HCT116 (cell line): ENCODE measurements at regions not wholly inside any gene's neighbourhood (a gene's known extent, or its start where the extent isn't known, plus 50 kb on each side); places are given as distances from the start of the nearest gene placed in this dataset.

Experiments
- ATAC-seq: fragments of 200-7000 bp; cut with Tn5 transposase; 2 replicates; pipeline ENCODE4 v1.9.1; 2020; ENCODE audit warnings: mild to moderate bottlenecking, moderate library complexity
- BruUV-seq: library from RNA; stranded (reverse); fragments of 400-500 nt; replicated peaks from 2 replicates; lab custom pipeline; 2021; lab: Mats Ljungman, UMichigan
- CTCF ChIA-PET: fragments of 300-600 bp; sonication (Branson Sonifier 250); formaldehyde crosslinking; loops from one replicate; lab custom pipeline; 2021; ENCODE audit warnings: antibody characterized with exemption; lab: Charles Lee
- POLR2A ChIA-PET: fragments of 300-600, 350-600 bp; sonication (Branson Sonifier 250); formaldehyde crosslinking; loops from one replicate; lab custom pipeline; 2021; ENCODE audit warnings: antibody characterized with exemption; lab: Charles Lee
- RAD21 ChIA-PET, 2 experiments: fragments of 300-600 bp; sonication (Branson Sonifier 250); formaldehyde crosslinking; loops; one replicate each; lab custom pipeline; 2023; ENCODE audit warnings: low total read pairs in 2 of 2; ENCODE audit not compliant: uncharacterized antibody in 2 of 2, unreplicated experiment in 2 of 2, low non-redundant PET in 1 of 2; lab: Charles Lee
- DNase-seq: peaks from one replicate; pipeline ENCODE4 v3.0.0-alpha.2; 2010; ENCODE audit warnings: low read depth, low spot score
- H2AFZ ChIP-seq: fragments of 200-600 bp; shearing (Covaris generic), sonication (generic); 2 replicates; pipeline ENCODE4 v1.6.1; 2017; ENCODE audit warnings: low read depth, mixed run types, mixed read lengths, antibody characterized with exemption, low read length; ENCODE audit not compliant: poor library complexity, severe bottlenecking
- H3K27ac ChIP-seq: 2 replicates; pipeline ENCODE4 v1.5.1; 2012; ENCODE audit warnings: low read depth, low read length
- H3K27me3 ChIP-seq: fragments of 200-600 bp; sonication (generic); 2 replicates; pipeline ENCODE4 v1.6.1; 2016; ENCODE audit warnings: mixed run types, low read length, mixed read lengths; ENCODE audit not compliant: insufficient read depth
- H3K36me3 ChIP-seq, 2 experiments: fragments of 200-500 bp in 1 of 2; fragments of 200-600 bp in 1 of 2; sonication (Bioruptor generic) in 1 of 2; sonication (generic) in 1 of 2; 2 replicates each; pipeline versions ENCODE4 v1.5.1 to v1.6.1; 2014 to 2016; ENCODE audit warnings: low read length in 2 of 2, inconsistent platforms in 1 of 2, mixed read lengths in 1 of 2, mixed run types in 1 of 2; ENCODE audit not compliant: insufficient read depth in 2 of 2, control insufficient read depth in 1 of 2
- H3K4me1 ChIP-seq, 2 experiments: fragments of 200-600 bp in 1 of 2; sonication (generic) in 1 of 2; 2 replicates each; pipeline versions ENCODE4 v1.5.1 to v1.6.1; 2012 to 2017; ENCODE audit warnings: low read length in 2 of 2, inconsistent platforms in 1 of 2, mild to moderate bottlenecking in 1 of 2, mixed read lengths in 1 of 2, mixed run types in 1 of 2, moderate library complexity in 1 of 2; ENCODE audit not compliant: insufficient read depth in 2 of 2, control insufficient read depth in 1 of 2
- H3K4me2 ChIP-seq: fragments of 200-600 bp; sonication (generic); 2 replicates; pipeline ENCODE4 v1.6.1; 2017; ENCODE audit warnings: mixed run types, low read length, mixed read lengths
- H3K4me3 ChIP-seq, 2 experiments: fragments of 200-600 bp in 1 of 2; sonication (generic) in 1 of 2; replicated peaks in 1 of 2; 2 replicates each; pipeline ENCODE4 v1.5.1; 2011 to 2016; ENCODE audit warnings: low read length in 2 of 2, control low read depth in 1 of 2, low read depth in 1 of 2, mild to moderate bottlenecking in 1 of 2, mixed read lengths in 1 of 2, mixed run types in 1 of 2
- H3K79me2 ChIP-seq: fragments of 200-600 bp; sonication (generic); 2 replicates; pipeline ENCODE4 v1.6.1; 2017; ENCODE audit warnings: mild to moderate bottlenecking, mixed run types, low read length, moderate library complexity, mixed read lengths; ENCODE audit not compliant: insufficient read depth
- H3K9ac ChIP-seq: fragments of 200-600 bp; sonication (generic); 2 replicates; pipeline ENCODE4 v1.6.1; 2016; ENCODE audit warnings: low read length, mixed read lengths
- H3K9me2 ChIP-seq: fragments of 200-600 bp; sonication (generic), shearing (Covaris generic); 2 replicates; pipeline ENCODE4 v1.6.1; 2017; ENCODE audit warnings: mixed run types, mild to moderate bottlenecking, moderate library complexity; ENCODE audit not compliant: insufficient read depth
- H3K9me3 ChIP-seq, 2 experiments: fragments of 200-500 bp in 1 of 2; fragments of 200-600 bp in 1 of 2; sonication (Bioruptor generic) in 1 of 2; sonication (generic) in 1 of 2; 2 replicates each; pipeline ENCODE4 v1.6.1; 2014 to 2017; ENCODE audit warnings: low read length in 2 of 2, mixed read lengths in 2 of 2, inconsistent platforms in 1 of 2, low read depth in 1 of 2, mild to moderate bottlenecking in 1 of 2, mixed run types in 1 of 2, moderate library complexity in 1 of 2; ENCODE audit not compliant: control insufficient read depth in 1 of 2, insufficient read depth in 1 of 2
- H4K20me1 ChIP-seq: fragments of 200-600 bp; sonication (generic), shearing (Covaris generic); 2 replicates; pipeline ENCODE4 v1.6.1; 2017; ENCODE audit warnings: mixed run types, mild to moderate bottlenecking, moderate library complexity; ENCODE audit not compliant: insufficient read depth
- CBX3 ChIP-seq: IDR thresholded peaks from 2 replicates; pipeline ENCODE4 v1.6.1; 2012; ENCODE audit warnings: low read depth
- CEBPB ChIP-seq: IDR thresholded peaks from 2 replicates; pipeline ENCODE4 v1.6.1; 2012; ENCODE audit warnings: low read depth
- CTCF ChIP-seq, 3 experiments: fragments of 200-600 bp in 1 of 3; sonication (generic) in 1 of 3; IDR thresholded peaks in 2 of 3; conservative IDR thresholded peaks in 1 of 3; 2 replicates each; pipeline ENCODE4 v1.5.1; 2012 to 2017; ENCODE audit warnings: low read depth in 2 of 3, low read length in 2 of 3, antibody characterized with exemption in 1 of 3, borderline replicate concordance in 1 of 3, control low read depth in 1 of 3, mild to moderate bottlenecking in 1 of 3, mixed read lengths in 1 of 3, mixed run types in 1 of 3, moderate library complexity in 1 of 3; ENCODE audit not compliant: insufficient read depth in 1 of 3
- ELF1 ChIP-seq: IDR thresholded peaks from 2 replicates; pipeline ENCODE4 v1.6.1; 2012; ENCODE audit warnings: low read depth, borderline replicate concordance
- EZH2 ChIP-seq: fragments of 200-600 bp; sonication (generic); IDR thresholded peaks from 2 replicates; pipeline ENCODE4 v1.6.1; 2017; ENCODE audit warnings: antibody characterized with exemption, mixed run types
- FOSL1 ChIP-seq: IDR thresholded peaks from 2 replicates; pipeline ENCODE4 v1.6.1; 2012; ENCODE audit warnings: low read depth
- POLR2A ChIP-seq: IDR thresholded peaks from 2 replicates; pipeline ENCODE4 v1.7.0; 2011; ENCODE audit warnings: borderline replicate concordance; ENCODE audit not compliant: insufficient read depth, insufficient read length; ENCODE audit errors: extremely low read depth
- RAD21 ChIP-seq: IDR thresholded peaks from 2 replicates; pipeline ENCODE4 v1.6.1; 2012; ENCODE audit warnings: low read depth, mild to moderate bottlenecking
- SIN3A ChIP-seq: IDR thresholded peaks from 2 replicates; pipeline ENCODE4 v1.6.1; 2012; ENCODE audit warnings: low read depth
- SP1 ChIP-seq: IDR thresholded peaks from 2 replicates; pipeline ENCODE4 v1.6.1; 2012; ENCODE audit warnings: low read depth
- SRF ChIP-seq: IDR thresholded peaks from 2 replicates; pipeline ENCODE4 v1.6.1; 2012; ENCODE audit warnings: low read depth
- ZFX ChIP-seq: fragments of 450-650 bp; IDR thresholded peaks from 2 replicates; pipeline ENCODE4 v1.6.1; 2017
- intact Hi-C: fragments of 100-400 bp; cut with micrococcal nuclease; formaldehyde crosslinking; loops from 2 replicates; pipeline ENCODE4 v1.10.0; 2022
- TF ChIP-seq, protein P1 (sequence below): IDR thresholded peaks from 2 replicates; pipeline ENCODE4 v1.6.1; 2012; ENCODE audit warnings: low read depth

- Histone ChIP-seq H3K36me3 (no peaks in the 10 kb centered on the region), H3K4me2 (no peak overlapping the region), H3K27me3 (no peaks in the 10 kb centered on the region), H3K79me2 (no peaks in the 10 kb centered on the region), H3K4me1 (no peaks in the 10 kb centered on the region), H3K4me3 (no peak overlapping the region), H4K20me1 (no peaks in the 10 kb centered on the region), H2AFZ (no peak overlapping the region), H3K9ac (no peak overlapping the region), H3K9me3 (no peaks in the 10 kb centered on the region), H3K9me2 (no peaks in the 10 kb centered on the region), H3K27ac (no peak overlapping the region)
- BruUV-seq: no TSS peak
- RAD21 ChIA-PET: no interaction called here
- POLR2A ChIA-PET: no interaction called here
- ATAC-seq (no peak), DNase-seq (no peak)
- CTCF ChIA-PET: no interaction called here
- intact Hi-C loops: no loop called here
- no peak for TF ChIP-seq CEBPB
- TF ChIP-seq CBX3: no peak
- TF ChIP-seq, protein P1, sequence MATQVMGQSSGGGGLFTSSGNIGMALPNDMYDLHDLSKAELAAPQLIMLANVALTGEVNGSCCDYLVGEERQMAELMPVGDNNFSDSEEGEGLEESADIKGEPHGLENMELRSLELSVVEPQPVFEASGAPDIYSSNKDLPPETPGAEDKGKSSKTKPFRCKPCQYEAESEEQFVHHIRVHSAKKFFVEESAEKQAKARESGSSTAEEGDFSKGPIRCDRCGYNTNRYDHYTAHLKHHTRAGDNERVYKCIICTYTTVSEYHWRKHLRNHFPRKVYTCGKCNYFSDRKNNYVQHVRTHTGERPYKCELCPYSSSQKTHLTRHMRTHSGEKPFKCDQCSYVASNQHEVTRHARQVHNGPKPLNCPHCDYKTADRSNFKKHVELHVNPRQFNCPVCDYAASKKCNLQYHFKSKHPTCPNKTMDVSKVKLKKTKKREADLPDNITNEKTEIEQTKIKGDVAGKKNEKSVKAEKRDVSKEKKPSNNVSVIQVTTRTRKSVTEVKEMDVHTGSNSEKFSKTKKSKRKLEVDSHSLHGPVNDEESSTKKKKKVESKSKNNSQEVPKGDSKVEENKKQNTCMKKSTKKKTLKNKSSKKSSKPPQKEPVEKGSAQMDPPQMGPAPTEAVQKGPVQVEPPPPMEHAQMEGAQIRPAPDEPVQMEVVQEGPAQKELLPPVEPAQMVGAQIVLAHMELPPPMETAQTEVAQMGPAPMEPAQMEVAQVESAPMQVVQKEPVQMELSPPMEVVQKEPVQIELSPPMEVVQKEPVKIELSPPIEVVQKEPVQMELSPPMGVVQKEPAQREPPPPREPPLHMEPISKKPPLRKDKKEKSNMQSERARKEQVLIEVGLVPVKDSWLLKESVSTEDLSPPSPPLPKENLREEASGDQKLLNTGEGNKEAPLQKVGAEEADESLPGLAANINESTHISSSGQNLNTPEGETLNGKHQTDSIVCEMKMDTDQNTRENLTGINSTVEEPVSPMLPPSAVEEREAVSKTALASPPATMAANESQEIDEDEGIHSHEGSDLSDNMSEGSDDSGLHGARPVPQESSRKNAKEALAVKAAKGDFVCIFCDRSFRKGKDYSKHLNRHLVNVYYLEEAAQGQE: no peak
Measured at GRCh38 chr3:81886081-81886480, 124.6 kb upstream of the GBE1 start.

DNA sequence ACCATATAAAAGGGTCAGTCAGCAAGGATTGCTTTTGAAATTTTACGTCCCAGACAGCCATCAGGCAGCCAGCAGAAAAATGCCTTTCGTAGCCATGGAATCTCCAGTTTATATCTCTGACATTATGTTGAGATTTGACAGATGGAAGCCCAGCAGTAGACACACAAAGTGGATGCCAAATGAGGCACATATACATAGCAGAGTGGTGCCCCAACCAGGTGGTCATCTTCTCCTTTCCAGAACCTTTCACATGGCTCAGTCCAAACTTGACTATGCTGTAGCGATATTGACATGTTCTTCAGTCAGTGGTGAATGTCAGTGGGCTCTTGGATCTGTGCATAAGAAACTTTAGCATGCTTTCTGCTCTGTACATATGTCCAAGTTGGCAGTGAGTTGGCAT lies 123.3 kb upstream of the GBE1 start:
- ChIA-PET CTCF (no interaction called here), POLR2A (no interaction called here)
- no peak overlapping the region for H2AFZ ChIP-seq
- TF ChIP-seq SIN3A (no peak), ZFX (no peak), ELF1 (no peak), EZH2 (no peak), RAD21 (no peak), CEBPB (no peak), SRF (no peak), CTCF (IDR thresholded peaks at IDR 0.05 in 2 of 3, conservative IDR thresholded peaks at IDR 0.05 in 1 of 3; ENCODE audit: borderline replicate concordance in 1 of 3, insufficient read depth in 1 of 3, low read depth in 2 of 3, low read length in 2 of 3) (no peak), POLR2A (no peak), FOSL1 (no peak), SP1 (no peak)
- TF ChIP-seq, protein P1: no peak

More for the DNA sequence above, 123.3 kb upstream of the GBE1 start:
- Histone ChIP-seq H3K9me3 (no peaks in the 10 kb centered on the region), H3K9me2 (no peaks in the 10 kb centered on the region), H3K79me2 (no peaks in the 10 kb centered on the region), H3K4me3 (no peak overlapping the region), H3K4me1 (no peaks in the 10 kb centered on the region), H3K27ac (no peak overlapping the region), H3K9ac (no peak overlapping the region), H4K20me1 (no peaks in the 10 kb centered on the region), H3K27me3 (no peaks in the 10 kb centered on the region), H3K4me2 (no peak overlapping the region), H3K36me3 (no peaks in the 10 kb centered on the region)
- intact Hi-C loops: no loop called here
- BruUV-seq: no TSS peak
- RAD21 ChIA-PET: no interaction called here
- DNase-seq (no peak), ATAC-seq (no peak)
